SU-DHL-6 (cell line): ENCODE measurements at regions not wholly inside any gene's neighbourhood (a gene's known extent, or its start where the extent isn't known, plus 50 kb on each side); places are given as distances from the start of the nearest gene placed in this dataset.

Experiments
- EZH2phosphoT487 ChIP-seq: fragments of 200-600 bp; sonication (generic), shearing (Covaris generic); conservative IDR thresholded peaks from 2 replicates; pipeline ENCODE4 v1.6.1; 2018; ENCODE audit warnings: mild to moderate bottlenecking, antibody characterized with exemption, low read length, moderate library complexity, mixed read lengths
- TF ChIP-seq, protein P1 (sequence below): fragments of 200-600 bp; sonication (generic); IDR thresholded peaks from one replicate; pipeline ENCODE4 v1.5.1; 2017; ENCODE audit warnings: antibody characterized with exemption, mild to moderate bottlenecking, low read length, moderate library complexity; ENCODE audit not compliant: insufficient read depth, poor library complexity, severe bottlenecking

GRCh38 chr1:88474555-88475304, 209.3 kb upstream of the PKN2 start:
- TF ChIP-seq, protein P1, sequence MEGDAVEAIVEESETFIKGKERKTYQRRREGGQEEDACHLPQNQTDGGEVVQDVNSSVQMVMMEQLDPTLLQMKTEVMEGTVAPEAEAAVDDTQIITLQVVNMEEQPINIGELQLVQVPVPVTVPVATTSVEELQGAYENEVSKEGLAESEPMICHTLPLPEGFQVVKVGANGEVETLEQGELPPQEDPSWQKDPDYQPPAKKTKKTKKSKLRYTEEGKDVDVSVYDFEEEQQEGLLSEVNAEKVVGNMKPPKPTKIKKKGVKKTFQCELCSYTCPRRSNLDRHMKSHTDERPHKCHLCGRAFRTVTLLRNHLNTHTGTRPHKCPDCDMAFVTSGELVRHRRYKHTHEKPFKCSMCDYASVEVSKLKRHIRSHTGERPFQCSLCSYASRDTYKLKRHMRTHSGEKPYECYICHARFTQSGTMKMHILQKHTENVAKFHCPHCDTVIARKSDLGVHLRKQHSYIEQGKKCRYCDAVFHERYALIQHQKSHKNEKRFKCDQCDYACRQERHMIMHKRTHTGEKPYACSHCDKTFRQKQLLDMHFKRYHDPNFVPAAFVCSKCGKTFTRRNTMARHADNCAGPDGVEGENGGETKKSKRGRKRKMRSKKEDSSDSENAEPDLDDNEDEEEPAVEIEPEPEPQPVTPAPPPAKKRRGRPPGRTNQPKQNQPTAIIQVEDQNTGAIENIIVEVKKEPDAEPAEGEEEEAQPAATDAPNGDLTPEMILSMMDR, result no peak
- TF ChIP-seq EZH2phosphoT487, result no peak
